GM21367 (cell line): ENCODE measurements at regions not wholly inside any gene's neighbourhood (a gene's known extent, or its start where the extent isn't known, plus 50 kb on each side); places are given as distances from the start of the nearest gene placed in this dataset.
A peak's percentile ranks its signal among the peaks of the same experiment; 100 is the strongest.

Experiments
- ATAC-seq: cut with Tn5 transposase; IDR thresholded peaks from one replicate; pipeline ENCODE4 v1.9.1; 2021; ENCODE audit not compliant: unreplicated experiment

DNA sequence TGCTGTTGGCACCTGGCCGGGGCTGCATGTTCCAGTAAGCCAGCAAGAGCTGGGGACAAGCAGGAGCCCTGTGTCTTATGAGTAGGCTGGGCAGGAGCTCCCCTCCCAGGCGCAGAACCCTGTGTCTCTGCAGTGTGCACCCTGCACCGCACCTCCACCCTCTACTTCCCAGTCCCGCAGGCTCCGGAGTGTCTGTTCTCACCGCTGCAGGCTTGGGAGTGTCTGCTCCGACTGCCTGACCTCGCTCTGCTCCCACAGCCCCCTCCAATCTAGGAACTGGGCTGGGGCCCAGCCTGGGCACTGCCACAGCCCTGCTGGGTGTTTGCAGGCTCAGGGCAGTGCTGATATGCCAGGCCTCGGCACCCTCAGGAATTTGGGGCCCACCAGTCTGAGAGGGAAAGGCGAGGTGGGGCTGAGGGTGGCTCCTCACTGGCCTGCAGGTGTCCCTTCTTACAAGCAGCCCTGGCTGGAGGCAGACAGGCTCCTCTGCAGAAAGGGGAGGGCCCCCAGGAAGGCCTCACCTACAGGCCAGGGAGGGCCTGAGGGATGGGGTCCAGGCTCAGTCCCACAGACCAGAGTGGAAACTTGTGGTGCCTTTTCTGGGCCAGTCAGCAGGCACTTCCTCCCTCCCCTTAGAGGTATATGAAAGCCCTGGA, 871.6 kb upstream of the GJE1 start:
- no peak for ATAC-seq

DNA sequence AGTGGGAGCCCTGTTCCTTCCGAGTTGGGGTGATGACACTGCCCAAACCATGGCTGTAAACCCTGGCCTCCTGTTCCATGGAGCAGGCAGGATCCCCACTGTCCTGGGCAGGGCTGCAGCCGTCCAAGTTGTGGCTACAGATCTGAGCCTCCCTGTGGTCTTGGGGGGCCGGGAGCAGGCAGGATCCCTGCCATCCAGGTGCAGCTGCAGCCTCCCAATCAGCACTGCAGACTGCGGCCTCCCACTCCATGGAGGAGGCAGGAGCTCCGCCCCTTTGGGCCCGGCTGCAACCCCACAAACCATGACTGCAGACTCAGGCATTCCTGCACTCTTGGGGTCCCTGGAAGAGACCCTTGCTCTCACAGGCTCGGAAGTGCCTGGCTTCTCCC, 872.1 kb upstream of the GJE1 start:
- ATAC-seq, result no peak

DNA sequence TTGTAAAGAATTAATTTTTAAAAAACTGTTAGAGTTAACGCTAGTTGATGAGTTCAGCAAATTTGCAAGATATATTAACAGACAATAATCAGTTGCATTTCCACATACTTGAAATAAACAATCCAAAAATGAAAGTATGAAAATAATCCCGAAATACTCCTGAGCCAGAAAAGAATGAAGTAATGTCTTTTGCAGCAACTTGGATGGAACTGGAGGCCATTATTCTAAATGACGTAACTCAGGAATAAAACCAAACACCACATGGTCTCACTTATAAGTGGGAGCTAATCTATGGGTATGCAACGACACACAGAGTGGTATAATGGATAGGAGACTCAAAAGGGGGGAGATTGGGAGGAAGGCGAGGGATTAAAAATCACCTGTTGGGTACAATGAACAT, 872.9 kb upstream of the GJE1 start:
- ATAC-seq, result no peak

DNA sequence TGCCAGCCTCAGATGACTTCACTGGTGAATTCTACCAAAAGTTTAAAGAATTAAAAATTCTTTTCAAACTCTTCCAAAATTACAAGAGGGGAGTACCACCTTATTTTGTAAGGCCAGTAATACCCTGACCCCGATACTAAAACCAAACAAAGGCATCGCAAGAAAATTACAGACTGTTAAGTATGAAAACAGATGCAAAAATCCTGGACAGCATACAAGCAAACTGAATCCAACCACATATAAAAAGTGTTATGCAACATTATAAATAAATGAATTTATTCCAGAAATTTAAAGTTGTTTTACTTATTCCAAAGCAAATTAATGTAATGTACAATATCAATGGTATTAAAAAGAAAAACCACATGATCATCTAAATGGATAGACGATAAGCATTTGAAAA, 873.6 kb upstream of the GJE1 start:
- no peak for ATAC-seq

DNA sequence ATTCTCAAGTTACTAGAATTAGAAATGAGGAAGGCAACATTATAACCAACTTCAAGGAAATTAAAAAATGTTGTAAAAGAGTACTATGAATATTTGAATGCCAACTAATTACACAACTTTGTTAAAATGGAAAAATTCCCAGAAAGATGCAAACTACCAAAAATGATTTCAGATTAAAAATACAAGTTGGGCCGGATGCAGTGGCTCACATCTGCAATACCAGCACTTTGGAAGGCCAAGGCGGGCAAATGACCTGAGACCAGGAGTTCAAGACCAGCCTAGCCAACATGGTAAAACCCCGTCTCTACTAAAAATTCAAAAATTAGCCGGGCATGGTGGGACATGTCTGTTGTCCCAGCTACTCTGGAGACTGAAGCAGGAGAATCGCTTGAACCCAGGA, 874.2 kb upstream of the GJE1 start:
- ATAC-seq, result no peak

DNA sequence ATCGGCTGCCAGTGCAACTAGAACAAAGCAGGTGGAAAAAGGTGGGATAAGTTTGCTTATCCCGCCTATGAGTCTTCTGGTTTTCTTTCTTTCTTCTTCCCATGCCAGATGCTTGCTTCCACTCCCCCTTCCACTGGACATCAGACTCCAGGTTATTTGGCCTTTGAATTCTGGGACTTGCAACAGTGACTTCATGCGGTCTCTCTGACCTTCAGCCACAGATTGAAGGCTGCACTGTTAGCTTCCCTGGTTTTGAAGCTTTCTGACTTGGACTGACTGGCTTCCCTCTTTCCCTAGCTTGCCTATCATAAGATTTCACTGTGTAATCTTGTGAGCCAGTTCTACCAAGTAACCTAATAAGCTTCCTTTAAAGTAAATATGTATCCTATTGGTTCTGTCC, 878.4 kb upstream of the GJE1 start:
- ATAC-seq, result no peak

DNA sequence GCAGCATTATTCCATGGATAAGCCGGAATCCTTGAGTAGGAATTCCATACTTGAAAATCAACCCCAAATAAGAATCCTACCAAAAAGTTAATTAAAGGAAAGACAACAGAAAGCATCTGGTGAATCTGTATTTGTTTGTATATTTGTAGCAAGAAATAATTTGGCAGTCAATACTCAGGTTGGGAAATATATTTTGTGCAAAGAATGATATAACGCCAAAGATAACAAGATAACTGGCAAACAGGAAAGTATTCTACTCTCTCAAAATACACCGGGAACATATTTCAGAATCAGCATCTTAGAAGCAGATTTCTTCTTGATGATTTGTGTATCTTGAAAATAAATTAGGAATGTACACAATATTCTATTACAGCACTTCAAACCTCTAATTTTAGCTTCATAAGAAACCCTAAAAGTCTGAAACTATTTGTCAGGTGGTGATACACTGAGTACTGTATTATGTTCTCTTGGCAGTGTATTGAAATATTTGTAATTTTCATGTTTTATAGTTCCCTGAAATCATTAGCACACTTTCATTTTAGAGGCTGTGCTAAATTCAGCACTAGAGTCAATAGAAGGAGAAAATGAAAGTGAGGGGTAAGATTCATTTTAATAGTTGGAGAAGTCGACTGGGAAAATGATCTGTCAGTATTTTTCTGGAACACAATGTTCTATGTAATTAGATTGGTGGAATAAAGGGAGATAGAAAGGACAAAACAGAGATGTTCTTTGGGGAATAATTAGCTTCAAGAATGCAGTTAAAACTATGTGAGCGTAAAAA, 879.7 kb upstream of the GJE1 start:
- ATAC-seq, result no peak

DNA sequence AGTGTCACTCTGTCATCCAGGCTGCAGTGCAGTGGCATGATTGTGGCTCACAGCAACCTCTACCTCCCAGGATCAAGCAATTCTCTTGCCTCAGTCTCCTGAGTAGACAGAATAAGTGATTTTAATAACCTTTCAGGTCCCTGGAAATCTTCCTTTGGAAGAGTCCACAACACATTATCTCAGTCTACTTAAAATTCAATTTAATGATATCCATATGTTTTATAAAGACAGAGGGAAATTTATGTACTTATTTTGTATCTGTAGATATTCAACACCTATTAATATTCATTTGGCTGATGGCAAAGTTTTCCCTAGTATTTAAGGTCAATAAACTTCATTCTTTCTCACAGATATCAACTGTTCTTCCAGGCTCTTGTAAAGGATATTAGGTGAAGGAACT, 881.4 kb upstream of the GJE1 start:
- ATAC-seq, result no peak

DNA sequence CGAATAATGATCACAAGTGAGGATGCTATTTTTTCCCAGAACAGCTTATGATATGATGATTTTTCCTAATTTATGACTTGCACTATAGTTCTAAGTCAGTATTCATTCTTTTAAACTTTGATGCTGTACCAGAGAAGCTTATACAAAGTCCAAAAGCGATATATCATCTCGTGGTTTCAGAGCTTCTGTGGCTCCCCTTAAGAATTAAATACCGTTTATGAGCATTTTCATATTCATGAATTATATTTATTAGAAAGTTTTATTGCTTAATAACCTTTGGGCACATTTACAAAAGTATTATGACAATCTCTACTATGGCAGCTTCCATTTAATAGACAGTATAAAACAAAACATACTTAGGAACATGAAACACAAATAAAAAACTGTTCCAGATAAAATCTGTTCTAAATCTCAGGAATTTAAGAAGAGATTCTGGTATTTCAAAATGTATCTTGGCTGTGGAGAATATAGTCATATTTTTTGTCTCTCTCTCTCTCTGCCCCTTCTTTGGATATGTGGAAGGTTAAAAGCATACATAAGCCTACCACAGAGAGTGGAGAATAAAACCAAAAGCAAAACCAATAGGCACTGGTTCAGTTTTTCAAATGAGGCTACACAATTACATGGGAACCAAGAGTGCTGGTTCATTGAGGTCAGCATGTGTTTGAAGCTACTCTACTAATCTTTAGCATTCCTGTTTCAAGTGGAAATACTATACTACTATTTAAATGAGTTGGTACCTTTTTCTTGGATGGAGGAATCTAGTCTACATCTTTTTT, 884.5 kb upstream of the GJE1 start:
- ATAC-seq, result peak; percentile 78

DNA sequence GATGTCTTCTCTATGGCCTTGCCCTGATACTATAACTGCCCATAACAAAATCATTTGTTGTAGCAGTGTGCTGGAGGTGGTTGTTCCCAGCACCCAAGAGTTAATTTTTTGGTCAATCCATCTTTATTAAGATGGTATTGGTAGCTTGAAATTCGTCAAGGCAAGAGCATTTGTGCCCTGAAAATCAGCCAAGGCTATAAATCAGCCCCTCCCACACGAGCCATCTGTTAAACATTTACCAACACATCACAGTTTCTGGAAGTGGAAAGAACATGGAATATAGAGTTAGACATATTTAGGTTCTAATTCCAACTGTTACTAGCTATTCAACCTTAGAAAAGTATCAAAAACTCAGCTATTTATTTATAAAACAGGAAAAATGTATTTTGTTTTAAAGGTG, 888.4 kb upstream of the GJE1 start:
- ATAC-seq, result no peak

DNA sequence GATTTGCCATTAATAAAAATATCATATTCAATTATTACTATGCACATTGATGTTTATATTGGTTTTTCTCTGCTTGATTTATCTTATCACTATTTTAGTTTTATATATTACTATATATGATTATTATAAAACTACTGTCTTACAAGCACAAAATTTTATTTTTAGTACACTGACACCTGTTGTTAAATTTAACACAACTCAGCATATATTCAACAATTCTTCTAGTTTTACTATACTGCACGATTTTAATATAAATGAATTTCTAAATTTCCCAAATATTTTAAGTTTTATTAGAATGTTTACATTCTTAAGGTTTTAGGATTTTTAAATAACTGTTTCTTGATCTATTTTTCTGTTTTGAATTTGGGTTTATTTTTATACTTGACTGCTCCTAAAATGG, 889.8 kb upstream of the GJE1 start:
- ATAC-seq, result no peak

DNA sequence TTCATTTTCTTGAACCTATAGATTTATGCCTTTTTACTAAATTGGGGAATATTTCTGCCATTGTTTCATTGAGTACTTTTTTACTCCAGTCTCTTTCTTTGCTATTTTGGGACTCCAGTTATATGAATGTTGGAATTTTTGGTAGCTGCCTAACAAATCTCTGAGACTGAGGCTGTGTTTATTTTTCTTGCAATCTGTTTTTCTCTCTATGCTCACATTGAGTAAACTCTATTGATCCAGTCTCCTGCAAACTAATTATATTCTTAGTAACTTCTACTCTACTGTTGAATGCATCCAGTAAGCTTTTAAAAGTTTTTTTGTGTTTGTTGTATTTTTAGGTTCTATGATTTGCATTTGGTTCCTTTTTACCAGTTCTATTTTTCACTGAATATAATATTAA, 903.4 kb upstream of the GJE1 start:
- ATAC-seq, result no peak

DNA sequence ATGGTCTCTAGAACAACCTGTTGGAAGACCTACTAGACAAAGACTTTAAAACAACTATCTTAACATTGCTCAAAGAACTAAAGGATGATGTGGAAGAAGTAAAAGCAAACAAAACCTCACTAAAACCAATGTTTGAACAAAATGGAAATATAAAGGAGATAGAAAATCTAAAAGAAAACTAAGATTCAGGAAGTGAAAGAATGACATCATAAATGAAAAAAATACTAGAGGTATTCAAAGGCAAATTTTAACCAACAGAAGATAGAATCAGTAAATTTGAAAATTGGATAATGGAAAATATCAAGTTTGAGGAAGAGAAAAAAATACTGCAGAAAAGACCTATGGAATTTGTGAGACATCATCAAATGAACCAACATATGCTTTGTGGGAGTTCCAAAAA, 914.1 kb upstream of the GJE1 start:
- no peak for ATAC-seq

DNA sequence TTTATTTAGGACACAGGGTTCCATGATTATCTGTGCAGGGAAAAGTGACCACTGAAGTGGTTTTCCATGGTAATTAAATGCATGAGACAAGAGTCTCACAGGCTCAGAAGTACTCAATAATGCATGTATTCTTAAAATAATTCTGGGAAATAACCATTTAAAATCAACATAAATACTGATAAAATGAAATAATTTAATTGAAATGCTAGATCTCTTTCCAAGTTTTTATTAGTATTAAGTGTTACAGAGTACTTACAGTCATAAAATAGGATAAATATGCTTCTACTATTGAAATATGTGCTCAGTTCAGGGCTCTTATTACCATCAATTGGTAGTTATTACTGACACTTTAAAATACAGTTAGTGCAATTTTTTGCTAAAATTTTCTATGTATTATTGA, 916.0 kb upstream of the GJE1 start:
- no peak for ATAC-seq

DNA sequence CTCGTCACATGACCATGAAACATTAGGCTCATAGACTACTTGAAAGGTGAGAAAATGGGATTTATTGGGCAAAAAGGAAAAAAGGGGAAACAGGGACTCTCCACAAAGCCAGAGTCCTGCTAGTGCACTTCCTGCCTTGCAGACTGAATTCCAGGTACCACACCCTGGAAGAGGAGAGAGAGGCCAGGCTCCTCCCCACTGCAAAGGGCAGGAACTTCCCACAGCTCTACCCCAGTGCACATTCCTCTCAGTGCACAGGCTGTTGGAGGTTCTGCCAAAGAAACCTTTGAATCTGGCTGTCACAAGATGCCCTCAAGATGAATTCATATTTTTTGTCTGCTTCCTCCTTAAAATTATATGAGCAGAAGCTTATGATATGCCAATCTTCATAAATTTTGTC, 920.4 kb upstream of the GJE1 start:
- no peak for ATAC-seq

DNA sequence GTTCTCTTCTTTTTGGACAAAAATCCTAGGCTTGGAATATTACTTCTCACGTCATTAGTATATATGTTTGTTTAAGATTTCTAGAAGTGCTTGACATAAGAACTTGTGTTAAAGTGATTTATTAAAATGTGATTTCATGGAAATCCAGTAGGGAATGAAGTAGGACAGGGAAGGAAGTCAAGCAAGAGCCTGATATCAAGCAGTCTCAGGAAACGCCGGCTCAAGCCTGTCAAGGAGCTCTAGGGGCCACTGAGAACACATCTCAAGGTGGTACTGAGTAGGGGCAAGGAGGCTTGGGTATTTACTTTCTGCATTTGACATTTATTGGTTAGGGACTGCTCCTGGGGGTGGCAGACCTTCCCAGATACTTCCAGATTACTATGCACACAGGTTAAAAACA, 920.9 kb upstream of the GJE1 start:
- ATAC-seq, result no peak

DNA sequence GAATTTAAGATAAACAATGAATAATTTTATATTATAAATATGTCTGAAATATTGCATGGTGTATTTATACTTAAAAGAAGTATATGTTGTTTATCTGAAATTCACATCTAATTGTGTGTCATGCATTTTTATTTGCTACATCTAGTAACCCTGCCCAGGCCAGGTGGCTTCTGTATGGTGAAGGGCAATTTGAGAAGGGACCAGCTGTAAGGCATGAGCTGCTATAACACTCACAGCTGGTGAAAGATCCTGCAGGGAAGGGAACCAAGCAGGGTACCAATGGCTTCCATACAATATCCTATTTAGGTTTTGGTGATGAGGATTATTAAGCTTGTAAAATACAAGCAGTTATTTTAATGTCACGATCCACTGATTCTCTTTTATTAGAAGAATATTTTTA, 921.8 kb upstream of the GJE1 start:
- ATAC-seq, result no peak

DNA sequence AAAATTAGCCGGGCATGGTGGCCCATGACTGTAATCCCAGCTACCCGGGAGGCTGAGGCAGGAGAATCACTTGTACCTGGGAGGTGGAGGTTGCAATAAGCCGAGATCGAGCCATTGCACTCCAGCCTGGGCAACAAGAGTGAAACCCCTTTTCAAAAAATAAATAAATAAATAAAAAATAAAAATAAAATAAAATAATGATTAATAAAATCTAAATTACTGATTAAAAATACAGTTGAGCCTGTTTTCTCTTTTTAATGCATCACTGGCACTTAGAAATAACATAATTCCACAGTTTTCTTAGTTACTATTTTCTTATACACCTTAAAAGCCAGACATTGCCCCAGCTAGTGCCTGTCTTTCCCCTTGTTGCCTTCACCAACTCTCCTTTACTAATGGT, 922.8 kb upstream of the GJE1 start:
- no peak for ATAC-seq

DNA sequence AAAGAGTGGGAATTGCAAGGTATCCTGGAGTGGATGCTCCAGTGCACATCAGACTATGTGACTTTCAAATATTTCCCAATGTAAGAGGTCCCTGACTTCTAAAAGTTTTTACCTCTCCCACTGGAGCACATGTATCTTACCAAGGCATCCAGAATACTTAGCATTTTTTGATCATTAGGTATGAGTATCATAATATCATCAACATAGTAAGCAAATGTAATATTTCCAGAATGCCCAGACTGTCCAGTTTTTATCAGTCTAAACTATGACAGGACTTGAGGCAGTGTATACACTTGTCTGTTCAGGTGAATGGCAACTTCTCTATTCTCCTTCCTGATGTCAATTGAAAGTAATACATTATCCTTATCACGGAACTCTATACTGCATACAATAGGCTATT, 924.6 kb upstream of the GJE1 start:
- ATAC-seq, result no peak

DNA sequence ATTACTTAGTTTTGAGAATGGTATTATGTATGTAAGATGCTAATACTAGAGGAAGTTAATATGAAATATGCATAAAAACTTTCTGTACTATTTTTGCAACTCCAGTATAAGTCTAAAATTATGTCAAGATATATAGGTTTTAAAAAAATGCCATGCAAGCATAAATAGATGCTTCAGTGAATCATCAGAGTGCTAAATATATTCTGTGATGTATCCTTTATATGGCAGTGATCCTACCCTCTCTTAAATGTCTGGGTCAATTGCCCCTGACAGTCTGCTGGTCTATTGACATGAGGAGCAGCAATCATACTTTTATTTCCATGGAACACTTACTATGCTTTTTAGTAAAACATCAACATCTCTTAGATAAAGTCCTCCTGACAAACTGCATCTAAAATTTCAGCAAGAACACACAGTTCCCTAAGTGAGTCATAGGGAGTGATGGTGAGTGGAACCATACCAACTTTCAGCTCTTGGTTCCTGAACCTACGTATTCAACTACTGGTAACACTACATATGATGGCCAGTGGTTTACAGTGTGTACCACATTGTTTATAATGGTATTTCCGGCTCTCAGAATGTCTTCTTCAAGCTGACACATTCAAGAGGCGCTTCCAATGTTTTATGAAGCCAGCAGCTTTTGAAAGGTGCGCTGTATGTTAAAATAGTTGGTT, 928.7 kb upstream of the GJE1 start:
- ATAC-seq, result no peak

DNA sequence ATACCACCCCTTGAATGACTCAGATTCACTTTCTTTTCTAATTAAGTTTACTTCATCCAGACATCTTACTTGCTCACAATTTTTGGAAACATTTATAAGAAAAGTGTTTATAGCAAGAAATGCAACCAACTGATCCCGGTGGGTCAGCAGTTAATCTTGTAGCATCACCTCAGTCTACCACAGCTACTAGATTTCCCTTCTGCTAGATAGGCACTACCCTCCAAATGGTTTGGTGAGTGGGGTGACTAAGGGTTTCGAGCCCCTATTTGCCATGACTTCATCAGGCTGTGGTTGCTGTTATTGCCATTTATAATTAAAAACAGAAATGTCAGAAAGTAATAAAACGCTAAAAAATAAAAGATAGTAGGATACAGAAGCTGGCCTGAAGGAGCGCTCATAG, 930.1 kb upstream of the GJE1 start:
- no peak for ATAC-seq

DNA sequence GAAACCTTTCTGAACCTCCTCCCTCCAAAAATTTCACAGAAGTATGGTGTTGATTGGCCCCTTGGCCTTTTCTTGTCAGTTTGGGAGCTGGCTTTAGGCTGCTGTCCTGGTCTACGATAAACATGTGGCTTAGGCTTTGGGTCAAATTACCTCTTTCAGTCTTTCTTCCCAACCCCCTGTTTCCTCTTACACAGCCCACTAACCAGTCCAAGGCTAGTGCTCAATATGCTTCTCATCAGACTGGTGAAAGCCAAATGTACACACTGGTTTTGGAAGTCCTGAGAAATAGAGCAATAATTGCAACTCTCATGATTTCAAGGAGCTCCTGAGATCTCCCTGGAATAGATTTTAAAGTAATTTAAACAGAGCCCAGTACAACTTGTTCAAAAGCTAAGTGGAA, 933.7 kb upstream of the GJE1 start:
- ATAC-seq, result no peak
